H1 (cell line): ENCODE measurements at regions not wholly inside any gene's neighbourhood (a gene's known extent, or its start where the extent isn't known, plus 50 kb on each side); places are given as distances from the start of the nearest gene placed in this dataset.

Experiments
- JUN ChIP-seq: IDR thresholded peaks from 2 replicates; pipeline ENCODE4 v1.6.1; 2011; ENCODE audit warnings: low read depth, mild to moderate bottlenecking, improper control_type of control experiment, low read length
- KDM5A ChIP-seq: fragments of 200-600 bp; IDR thresholded peaks from 2 replicates; pipeline ENCODE4 v1.7.1; 2012; ENCODE audit warnings: mild to moderate bottlenecking, low read length, inconsistent platforms, mixed read lengths
- POLR2AphosphoS5 ChIP-seq: IDR thresholded peaks from 2 replicates; pipeline ENCODE4 v1.6.1; 2011; ENCODE audit warnings: low read depth, low read length
- TF ChIP-seq, protein P1 (sequence below): IDR thresholded peaks from 2 replicates; pipeline ENCODE4 v1.6.1; 2011; ENCODE audit warnings: low read length, improper control_type of control experiment

DNA sequence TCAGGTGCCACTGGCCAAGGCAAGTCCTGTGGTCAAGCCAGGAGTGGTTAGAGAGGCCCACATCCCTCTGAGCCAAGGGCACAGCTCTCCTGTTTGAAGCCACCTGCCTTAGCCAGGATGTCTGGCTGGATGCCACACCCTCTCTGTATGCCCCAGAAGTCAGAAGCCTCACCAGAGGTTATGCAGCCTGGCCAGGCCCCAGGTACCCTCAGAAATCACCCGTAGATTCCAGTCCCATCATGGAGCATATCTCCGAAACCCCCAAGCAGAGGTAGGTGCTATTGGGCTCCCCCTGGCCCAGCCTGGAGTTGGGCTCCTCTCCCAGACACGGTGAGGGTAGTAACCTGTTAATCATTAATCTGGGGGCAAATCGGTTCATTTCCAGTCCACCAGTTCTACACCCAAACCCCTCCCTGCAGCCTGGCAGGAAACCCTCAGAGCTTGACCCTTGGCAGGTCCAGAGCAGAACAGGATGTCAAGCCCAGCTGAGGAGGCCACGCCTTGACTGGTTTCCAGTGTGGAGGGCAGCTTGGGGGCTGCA is 60.6 kb upstream of the TMEM97 start (continued):
- TF ChIP-seq, protein P1, sequence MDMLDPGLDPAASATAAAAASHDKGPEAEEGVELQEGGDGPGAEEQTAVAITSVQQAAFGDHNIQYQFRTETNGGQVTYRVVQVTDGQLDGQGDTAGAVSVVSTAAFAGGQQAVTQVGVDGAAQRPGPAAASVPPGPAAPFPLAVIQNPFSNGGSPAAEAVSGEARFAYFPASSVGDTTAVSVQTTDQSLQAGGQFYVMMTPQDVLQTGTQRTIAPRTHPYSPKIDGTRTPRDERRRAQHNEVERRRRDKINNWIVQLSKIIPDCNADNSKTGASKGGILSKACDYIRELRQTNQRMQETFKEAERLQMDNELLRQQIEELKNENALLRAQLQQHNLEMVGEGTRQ, result no peak
- no peak for TF ChIP-seq KDM5A
- TF ChIP-seq JUN, result no peak
- TF ChIP-seq POLR2AphosphoS5, result no peak
